ENCODE measurements at regions not wholly inside any gene's neighbourhood (a gene's known extent, or its start where the extent isn't known, plus 50 kb on each side); places are given as distances from the start of the nearest gene placed in this dataset.
A peak's percentile ranks its signal among the peaks of the same experiment; 100 is the strongest.

DNA sequence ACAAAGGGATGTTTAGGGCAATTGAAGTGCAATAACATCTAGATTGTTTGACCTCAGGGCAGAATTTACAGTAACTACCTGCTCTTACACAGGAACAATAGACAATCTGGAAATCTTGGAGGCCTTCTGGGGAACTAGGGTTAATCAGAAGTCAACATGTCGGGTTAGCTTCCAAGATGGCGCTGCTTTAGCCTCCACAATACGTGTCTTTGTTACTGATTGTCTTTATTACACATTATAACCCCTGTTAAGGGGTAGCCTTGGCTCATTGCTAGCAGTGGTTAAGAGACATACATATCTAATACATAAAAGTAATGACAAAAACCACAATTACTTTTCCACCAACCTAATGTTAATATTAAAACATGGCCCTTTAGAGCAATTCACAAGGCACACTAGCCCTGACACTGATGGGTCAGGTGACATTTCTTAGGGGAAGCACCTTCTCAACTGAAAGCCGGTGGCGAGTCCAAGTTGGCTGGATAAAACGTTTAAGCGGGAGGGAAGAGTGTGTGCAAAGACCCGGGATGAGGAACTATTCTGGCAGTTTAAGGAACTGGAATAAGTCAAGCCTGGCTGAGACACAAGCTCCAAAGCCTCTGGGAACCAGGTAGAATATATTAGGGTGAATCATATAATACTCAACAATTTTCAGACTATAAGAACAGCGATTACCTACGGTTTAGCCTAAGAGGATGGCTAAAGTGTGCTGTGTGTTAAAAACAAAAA, 236.9 kb downstream of the BCAS1 start:
- no peak overlapping the region for H3K4me2 ChIP-seq (ENCODE audit: insufficient read depth, insufficient read length, low read length)
- Mint-ChIP-seq H3K4me3 (no peak overlapping the region), H3K4me1 (peaks cover 21 to 22% of the 10 kb centered on the region in 2 experiments), H3K9me3 (no peaks in the 10 kb centered on the region; a peak in 3 of 5 replicates), H3K27ac (no peak overlapping the region; a peak in 1 of 7 replicates), H3K36me3 (ENCODE audit: insufficient read depth in 1 of 3, low read depth in 3 of 3) (no peaks in the 10 kb centered on the region), H3K27me3 (ENCODE audit: low read depth) (no peaks in the 10 kb centered on the region)
- H2BK12ac ChIP-seq (ENCODE audit: insufficient read length, low read depth, low read length): no peak overlapping the region
- H2BK20ac ChIP-seq (ENCODE audit: low read depth, low read length, poor library complexity, severe bottlenecking): no peak overlapping the region
- no peaks in the 10 kb centered on the region for H3K9me3 ChIP-seq (ENCODE audit: control insufficient read depth, low read depth, low read length)
- H3K56ac ChIP-seq (ENCODE audit: insufficient read length, low read depth, low read length): no peak overlapping the region
- H3K27ac ChIP-seq (ENCODE audit: insufficient read length, low read depth, low read length): peak overlapping the region; percentile 7
- no peaks in the 10 kb centered on the region for H3K79me1 ChIP-seq (ENCODE audit: insufficient read depth, low read depth, low read length, poor library complexity, severe bottlenecking)
- H2AFZ ChIP-seq (ENCODE audit: low read length): no peak overlapping the region
- no peak overlapping the region for H3K18ac ChIP-seq (ENCODE audit: insufficient read length, low read depth, low read length)
- no peaks in the 10 kb centered on the region for H4K20me1 ChIP-seq (ENCODE audit: control insufficient read depth, insufficient read depth, insufficient read length)
- TF ChIP-seq, protein P1, sequence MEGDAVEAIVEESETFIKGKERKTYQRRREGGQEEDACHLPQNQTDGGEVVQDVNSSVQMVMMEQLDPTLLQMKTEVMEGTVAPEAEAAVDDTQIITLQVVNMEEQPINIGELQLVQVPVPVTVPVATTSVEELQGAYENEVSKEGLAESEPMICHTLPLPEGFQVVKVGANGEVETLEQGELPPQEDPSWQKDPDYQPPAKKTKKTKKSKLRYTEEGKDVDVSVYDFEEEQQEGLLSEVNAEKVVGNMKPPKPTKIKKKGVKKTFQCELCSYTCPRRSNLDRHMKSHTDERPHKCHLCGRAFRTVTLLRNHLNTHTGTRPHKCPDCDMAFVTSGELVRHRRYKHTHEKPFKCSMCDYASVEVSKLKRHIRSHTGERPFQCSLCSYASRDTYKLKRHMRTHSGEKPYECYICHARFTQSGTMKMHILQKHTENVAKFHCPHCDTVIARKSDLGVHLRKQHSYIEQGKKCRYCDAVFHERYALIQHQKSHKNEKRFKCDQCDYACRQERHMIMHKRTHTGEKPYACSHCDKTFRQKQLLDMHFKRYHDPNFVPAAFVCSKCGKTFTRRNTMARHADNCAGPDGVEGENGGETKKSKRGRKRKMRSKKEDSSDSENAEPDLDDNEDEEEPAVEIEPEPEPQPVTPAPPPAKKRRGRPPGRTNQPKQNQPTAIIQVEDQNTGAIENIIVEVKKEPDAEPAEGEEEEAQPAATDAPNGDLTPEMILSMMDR (conservative IDR thresholded peaks at IDR 0.05): no peak
- WGBS (ENCODE audit: extremely low coverage, insufficient read length, low lambda C conversion rate): no CpG with 5 or more reads among the region's 10 CpGs
- H3K79me2 ChIP-seq (ENCODE audit: insufficient read depth, low read length): no peaks in the 10 kb centered on the region
- DNase-seq: no peak
- no peak overlapping the region for H3K9ac ChIP-seq (ENCODE audit: extremely low read depth, insufficient read length, low read length)
- H3K27me3 ChIP-seq (ENCODE audit: insufficient read depth, low read length): no peaks in the 10 kb centered on the region
- no peak overlapping the region for H2AK5ac ChIP-seq (ENCODE audit: insufficient read length, low read length)
- no peak overlapping the region for H4K91ac ChIP-seq (ENCODE audit: insufficient read length, low read depth, low read length)
- H3K23me2 ChIP-seq (ENCODE audit: insufficient read length, low read depth, low read length, poor library complexity, severe bottlenecking): no peaks in the 10 kb centered on the region
- no peak overlapping the region for H3K14ac ChIP-seq (ENCODE audit: insufficient read depth, low read length)
- no peak overlapping the region for H4K5ac ChIP-seq (ENCODE audit: insufficient read length, low read depth, low read length)
- H3K4me1 ChIP-seq (ENCODE audit: insufficient read depth, low read length): 0 out of 2 replicates have a peak, but pooled peaks cover 4% of the 10 kb centered on the region
- no peak overlapping the region for H3K4ac ChIP-seq (ENCODE audit: low read depth, low read length)
- no peak overlapping the region for H2BK120ac ChIP-seq (ENCODE audit: low read depth, low read length, poor library complexity, severe bottlenecking)
- H2BK15ac ChIP-seq (ENCODE audit: low read depth, low read length): no peak overlapping the region
- no peak overlapping the region for H3K23ac ChIP-seq (ENCODE audit: insufficient read length, low read depth, low read length)
- no peak overlapping the region for H2BK5ac ChIP-seq (ENCODE audit: insufficient read length, low read length)
- no peak overlapping the region for H4K8ac ChIP-seq (replicated peaks; ENCODE audit: insufficient read length, low read depth, low read length)
- H3T11ph ChIP-seq (ENCODE audit: low read length): no peak overlapping the region
